ENCODE measurements at regions not wholly inside any gene's neighbourhood (a gene's known extent, or its start where the extent isn't known, plus 50 kb on each side); places are given as distances from the start of the nearest gene placed in this dataset.
"Not testable (repeated sequence)": the region's sequence is repeated elsewhere in the genome, so short reads cannot be mapped to it uniquely, and the experiment has no call there.

DNA sequence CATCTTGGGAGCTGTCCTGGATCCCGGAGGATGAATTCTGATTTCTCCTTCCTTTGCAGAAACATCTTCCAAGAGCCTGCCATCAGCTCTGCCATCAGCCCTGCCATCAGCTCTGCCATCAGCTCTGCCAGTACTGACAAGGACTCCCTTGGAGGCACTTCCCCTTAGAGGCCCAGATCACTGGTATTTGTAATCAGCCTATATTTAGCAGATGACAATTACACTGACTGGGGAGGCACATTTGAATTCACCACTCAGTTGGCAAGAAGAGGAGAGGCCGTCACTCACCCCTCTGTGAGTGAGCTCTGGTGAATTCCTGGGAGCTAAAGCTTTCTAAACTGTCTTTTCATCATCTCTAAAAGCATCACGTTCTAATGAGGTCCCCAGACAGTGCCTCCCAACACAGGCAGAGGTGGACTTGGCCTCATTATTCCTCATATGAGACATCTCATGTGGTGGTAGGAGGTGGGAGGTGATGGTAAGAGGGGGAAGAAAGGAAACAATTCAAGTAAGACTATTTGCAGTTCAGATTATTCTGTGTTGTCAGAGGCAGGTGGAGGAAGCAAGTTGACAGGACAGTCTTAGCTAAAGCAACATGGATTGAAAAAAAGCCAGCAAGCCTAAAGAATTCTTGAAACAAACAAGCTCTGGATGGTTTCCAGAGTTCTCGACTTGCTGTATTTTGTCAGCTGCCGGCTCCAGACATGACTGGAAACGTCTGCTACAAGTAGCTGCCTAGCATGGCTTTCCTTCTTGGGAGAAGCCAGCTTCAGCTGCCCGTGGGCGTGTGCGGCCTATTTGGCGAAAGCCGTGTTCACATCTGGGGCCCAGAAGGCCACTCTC lies 771.7 kb downstream of the TBC1D22A start:
- H3K27me3 ChIP-seq (ENCODE audit: insufficient read depth, low read length) = peaks cover 2% of the 10 kb centered on the region
- no peaks in the 10 kb centered on the region for H3K36me3 ChIP-seq (ENCODE audit: insufficient read depth, low read length)
- no peak overlapping the region for H3K4me3 ChIP-seq (ENCODE audit: low read length)
- H3K4me1 ChIP-seq (ENCODE audit: insufficient read depth, low read length) = no peaks in the 10 kb centered on the region
- no peak overlapping the region for H2AFZ ChIP-seq (ENCODE audit: low read depth, low read length)
- no peaks in the 10 kb centered on the region for H3K9me3 ChIP-seq (ENCODE audit: low read length)

DNA sequence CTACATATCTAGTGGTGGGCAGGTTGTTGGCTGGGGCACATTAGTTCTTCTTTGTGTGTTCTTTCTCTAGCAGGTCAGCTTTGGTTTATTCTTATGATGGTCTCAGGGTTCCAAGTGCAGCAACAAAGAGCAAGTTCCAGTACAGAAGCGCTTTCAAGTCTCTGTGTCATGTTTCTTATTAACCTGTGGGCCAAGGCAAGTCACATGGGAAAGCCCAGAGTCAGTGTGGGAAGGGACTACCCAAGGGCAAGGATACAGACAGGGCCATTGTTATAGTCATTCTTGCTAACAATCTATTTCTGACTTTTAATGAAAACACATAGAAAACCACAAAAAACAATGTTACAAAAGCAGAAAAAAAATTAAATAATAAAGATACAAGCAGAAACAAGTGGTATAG lies 754.6 kb downstream of the TBC1D22A start:
- Histone ChIP-seq H3K27me3 (ENCODE audit: insufficient read depth, low read length) (no peaks in the 10 kb centered on the region), H2AFZ (ENCODE audit: low read depth, low read length) (no peak overlapping the region), H3K4me3 (ENCODE audit: low read length) (no peak overlapping the region), H3K9me3 (ENCODE audit: low read length) (no peaks in the 10 kb centered on the region), H3K4me1 (ENCODE audit: insufficient read depth, low read length) (no peaks in the 10 kb centered on the region), H3K36me3 (ENCODE audit: insufficient read depth, low read length) (no peaks in the 10 kb centered on the region)

DNA sequence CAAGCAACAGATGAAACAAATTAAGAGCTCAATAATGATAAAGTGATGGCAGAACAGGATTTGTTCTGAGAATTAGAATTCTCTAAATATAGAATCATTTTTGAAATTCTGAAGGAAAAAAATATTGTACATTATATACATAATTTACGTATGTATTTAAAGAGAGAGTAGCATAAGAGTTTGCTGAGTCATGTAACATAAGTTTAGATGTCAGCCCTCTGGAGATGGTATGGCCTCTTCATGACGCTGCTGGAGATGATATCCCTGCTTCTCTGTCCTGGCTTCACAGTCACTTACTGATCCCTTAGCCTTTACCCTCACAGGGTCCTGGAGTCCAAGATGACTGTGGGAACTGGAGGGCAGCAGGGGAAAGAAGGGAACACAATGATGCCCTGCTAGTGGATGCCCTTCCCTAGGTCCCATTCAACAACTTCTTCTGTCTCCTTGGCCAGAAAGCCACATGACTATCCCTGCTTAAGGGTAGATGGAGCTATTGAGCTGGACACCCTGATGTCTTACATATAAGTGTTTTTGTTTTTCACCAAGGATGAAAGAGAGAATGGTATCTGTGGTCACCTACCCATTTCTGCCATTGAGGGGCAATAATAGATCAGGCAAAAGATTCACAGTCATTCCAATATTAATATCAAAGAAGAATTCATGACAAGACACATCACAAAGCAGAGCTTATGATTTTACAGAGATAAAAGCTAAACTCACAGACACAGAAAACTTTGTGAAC lies 753.1 kb downstream of the TBC1D22A start:
- Histone ChIP-seq H3K9me3 (ENCODE audit: low read length) (no peaks in the 10 kb centered on the region), H3K4me3 (ENCODE audit: low read length) (no peak overlapping the region), H2AFZ (ENCODE audit: low read depth, low read length) (no peak overlapping the region), H3K4me1 (ENCODE audit: insufficient read depth, low read length) (no peaks in the 10 kb centered on the region), H3K36me3 (ENCODE audit: insufficient read depth, low read length) (no peaks in the 10 kb centered on the region), H3K27me3 (ENCODE audit: insufficient read depth, low read length) (no peaks in the 10 kb centered on the region)

DNA sequence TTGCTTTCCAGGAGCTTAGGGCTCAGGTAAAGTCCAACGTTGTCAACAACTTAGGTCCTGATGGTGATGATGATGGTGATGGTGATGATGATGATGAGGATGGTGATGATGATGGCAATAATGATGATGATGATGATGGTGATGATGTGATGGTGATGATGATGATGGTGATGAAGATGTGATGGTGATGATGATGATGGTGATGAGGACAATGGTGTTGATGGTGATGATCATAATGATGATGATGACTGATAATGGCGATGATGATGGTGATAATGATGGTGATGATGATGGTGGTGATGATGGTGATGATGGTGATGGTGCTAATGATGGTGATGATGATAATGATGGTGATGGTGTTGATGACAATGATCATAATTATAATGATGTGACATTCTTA lies 750.2 kb downstream of the TBC1D22A start:
- H3K4me1 ChIP-seq (ENCODE audit: insufficient read depth, low read length) = no peaks in the 10 kb centered on the region
- H3K27me3 ChIP-seq (ENCODE audit: insufficient read depth, low read length) = no peaks in the 10 kb centered on the region
- H3K4me3 ChIP-seq (ENCODE audit: low read length) = no peak overlapping the region
- no peak overlapping the region for H2AFZ ChIP-seq (ENCODE audit: low read depth, low read length)
- H3K9me3 ChIP-seq (ENCODE audit: low read length) = no peaks in the 10 kb centered on the region
- H3K36me3 ChIP-seq (ENCODE audit: insufficient read depth, low read length) = no peaks in the 10 kb centered on the region

DNA sequence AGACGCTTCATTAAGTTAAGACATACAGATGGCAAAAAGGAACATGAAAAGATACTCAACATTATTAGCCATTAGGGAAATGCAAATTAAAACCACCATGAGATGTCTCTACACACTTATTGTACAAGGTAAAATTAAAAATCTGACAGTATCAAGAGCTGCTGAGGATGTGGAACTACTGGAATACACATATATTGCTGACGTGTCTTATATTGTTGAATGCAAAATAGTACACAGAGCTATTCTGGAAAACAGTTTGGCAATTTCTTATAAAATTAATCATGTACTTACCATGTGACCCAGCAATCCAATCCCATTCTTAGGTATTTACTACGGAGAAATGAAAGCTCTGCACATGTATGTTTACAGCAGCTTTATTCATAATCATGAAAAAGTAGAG lies 742.5 kb downstream of the TBC1D22A start:
- H3K27me3 ChIP-seq (ENCODE audit: insufficient read depth, low read length) = no peaks in the 10 kb centered on the region
- no peaks in the 10 kb centered on the region for H3K9me3 ChIP-seq (ENCODE audit: low read length)
- no peak overlapping the region for H2AFZ ChIP-seq (ENCODE audit: low read depth, low read length)
- H3K36me3 ChIP-seq (ENCODE audit: insufficient read depth, low read length) = no peaks in the 10 kb centered on the region
- H3K4me1 ChIP-seq (ENCODE audit: insufficient read depth, low read length) = no peaks in the 10 kb centered on the region
- no peak overlapping the region for H3K4me3 ChIP-seq (ENCODE audit: low read length)

DNA sequence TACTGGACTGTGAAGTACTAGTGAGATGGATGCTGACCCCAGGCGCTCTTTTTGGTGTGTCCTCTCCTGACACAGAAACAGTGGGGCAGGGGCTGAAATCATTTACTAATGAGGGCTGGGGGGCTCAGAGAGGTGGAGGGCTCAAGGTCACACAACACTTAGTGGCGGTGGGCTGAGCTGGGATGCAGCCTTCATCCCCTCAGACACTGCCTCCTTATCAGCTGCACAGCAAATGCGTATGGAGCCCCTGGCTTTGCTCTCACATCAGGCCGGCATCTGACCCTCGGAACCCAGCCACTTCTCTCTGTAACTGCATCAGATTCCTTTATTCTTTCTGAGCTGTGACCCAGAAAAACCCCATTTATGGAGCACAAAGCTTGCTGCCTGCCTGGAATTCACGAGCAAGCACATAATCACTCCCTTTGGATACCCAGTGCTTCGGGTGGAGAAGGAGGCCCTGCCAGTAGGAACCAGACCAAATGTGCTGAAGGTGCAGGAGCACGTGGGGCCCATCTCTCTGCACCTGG lies 736.6 kb downstream of the TBC1D22A start:
- peaks cover 10% of the 10 kb centered on the region for H3K4me1 ChIP-seq (ENCODE audit: insufficient read depth, low read length)
- H2AFZ ChIP-seq (ENCODE audit: low read depth, low read length) = no peak overlapping the region
- no peak overlapping the region for H3K4me3 ChIP-seq (ENCODE audit: low read length)
- no peaks in the 10 kb centered on the region for H3K36me3 ChIP-seq (ENCODE audit: insufficient read depth, low read length)
- no peaks in the 10 kb centered on the region for H3K9me3 ChIP-seq (ENCODE audit: low read length)
- H3K27me3 ChIP-seq (ENCODE audit: insufficient read depth, low read length) = no peaks in the 10 kb centered on the region

DNA sequence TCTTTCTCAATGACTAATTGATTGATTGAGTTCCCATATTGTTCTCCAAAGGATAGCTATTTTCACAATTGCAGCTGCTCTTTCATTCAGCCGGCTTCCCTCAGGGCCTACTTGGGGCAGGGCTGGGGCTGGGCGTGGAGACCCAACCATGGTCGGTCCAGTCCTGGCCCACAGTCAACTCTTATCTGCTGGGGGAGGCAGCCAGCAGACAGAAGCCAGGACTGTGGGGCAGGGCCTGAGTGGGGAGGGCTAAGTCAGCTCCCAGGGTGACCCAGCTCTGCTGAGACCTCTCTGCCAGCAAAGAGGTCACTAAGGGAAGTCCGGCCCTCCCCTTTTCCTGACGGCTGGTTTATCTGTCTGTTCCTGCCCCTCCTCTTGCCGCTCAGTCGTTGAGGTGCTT lies 735.2 kb downstream of the TBC1D22A start:
- H2AFZ ChIP-seq (ENCODE audit: low read depth, low read length) = no peak overlapping the region
- peaks cover 10% of the 10 kb centered on the region for H3K4me1 ChIP-seq (ENCODE audit: insufficient read depth, low read length)
- H3K4me3 ChIP-seq (ENCODE audit: low read length) = no peak overlapping the region
- H3K27me3 ChIP-seq (ENCODE audit: insufficient read depth, low read length) = no peaks in the 10 kb centered on the region
- no peaks in the 10 kb centered on the region for H3K36me3 ChIP-seq (ENCODE audit: insufficient read depth, low read length)
- H3K9me3 ChIP-seq (ENCODE audit: low read length) = no peaks in the 10 kb centered on the region

DNA sequence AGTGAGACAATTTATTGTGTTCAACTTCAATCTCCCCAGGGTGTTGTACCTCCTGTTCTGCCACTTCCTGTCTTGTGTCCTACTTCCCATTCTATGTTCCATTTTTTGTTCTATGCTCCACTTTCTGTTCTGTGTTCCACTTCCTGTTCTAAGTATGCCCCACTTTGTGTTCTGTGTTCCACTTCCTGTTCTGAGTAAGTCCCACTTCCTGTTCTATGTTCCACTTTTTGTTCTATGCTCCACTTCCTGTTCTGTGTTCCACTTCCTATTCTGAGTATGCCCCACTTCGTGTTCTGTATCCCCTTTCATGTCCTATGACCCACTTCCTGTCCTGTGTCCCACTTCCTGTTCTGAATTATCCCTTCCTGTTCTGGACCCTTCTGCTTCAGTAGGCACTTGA lies 732.7 kb downstream of the TBC1D22A start:
- Histone ChIP-seq H3K4me3 (ENCODE audit: low read length) (no peak overlapping the region), H3K4me1 (ENCODE audit: insufficient read depth, low read length) (peaks cover 10% of the 10 kb centered on the region), H3K27me3 (ENCODE audit: insufficient read depth, low read length) (no peaks in the 10 kb centered on the region), H3K36me3 (ENCODE audit: insufficient read depth, low read length) (no peaks in the 10 kb centered on the region), H3K9me3 (ENCODE audit: low read length) (no peaks in the 10 kb centered on the region), H2AFZ (ENCODE audit: low read depth, low read length) (no peak overlapping the region)

DNA sequence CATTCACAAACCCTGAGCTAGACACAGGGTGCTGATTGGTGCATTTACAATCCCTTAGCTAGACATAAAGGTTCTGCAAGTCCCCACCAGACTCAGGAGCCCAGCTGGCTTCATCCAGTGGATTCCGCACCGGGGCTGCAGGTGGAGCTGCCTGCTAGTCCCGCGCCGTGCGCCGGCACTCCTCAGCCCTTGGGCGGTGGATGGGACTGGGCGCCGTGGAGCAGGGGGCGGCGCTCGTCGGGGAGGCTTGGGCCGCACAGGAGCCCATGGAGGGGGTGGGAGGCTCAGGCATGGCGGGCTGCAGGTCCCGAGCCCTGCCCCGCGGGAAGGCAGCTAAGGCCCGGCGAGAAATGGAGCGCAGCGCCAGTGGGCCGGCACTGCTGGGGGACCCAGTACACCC lies 725.7 kb downstream of the TBC1D22A start:
- H2AFZ ChIP-seq (ENCODE audit: low read depth, low read length); H3K4me1 ChIP-seq (ENCODE audit: insufficient read depth, low read length); H3K9me3 ChIP-seq (ENCODE audit: low read length); H3K36me3 ChIP-seq (ENCODE audit: insufficient read depth, low read length); H3K4me3 ChIP-seq (ENCODE audit: low read length); H3K27me3 ChIP-seq (ENCODE audit: insufficient read depth, low read length): not testable (repeated sequence)

DNA sequence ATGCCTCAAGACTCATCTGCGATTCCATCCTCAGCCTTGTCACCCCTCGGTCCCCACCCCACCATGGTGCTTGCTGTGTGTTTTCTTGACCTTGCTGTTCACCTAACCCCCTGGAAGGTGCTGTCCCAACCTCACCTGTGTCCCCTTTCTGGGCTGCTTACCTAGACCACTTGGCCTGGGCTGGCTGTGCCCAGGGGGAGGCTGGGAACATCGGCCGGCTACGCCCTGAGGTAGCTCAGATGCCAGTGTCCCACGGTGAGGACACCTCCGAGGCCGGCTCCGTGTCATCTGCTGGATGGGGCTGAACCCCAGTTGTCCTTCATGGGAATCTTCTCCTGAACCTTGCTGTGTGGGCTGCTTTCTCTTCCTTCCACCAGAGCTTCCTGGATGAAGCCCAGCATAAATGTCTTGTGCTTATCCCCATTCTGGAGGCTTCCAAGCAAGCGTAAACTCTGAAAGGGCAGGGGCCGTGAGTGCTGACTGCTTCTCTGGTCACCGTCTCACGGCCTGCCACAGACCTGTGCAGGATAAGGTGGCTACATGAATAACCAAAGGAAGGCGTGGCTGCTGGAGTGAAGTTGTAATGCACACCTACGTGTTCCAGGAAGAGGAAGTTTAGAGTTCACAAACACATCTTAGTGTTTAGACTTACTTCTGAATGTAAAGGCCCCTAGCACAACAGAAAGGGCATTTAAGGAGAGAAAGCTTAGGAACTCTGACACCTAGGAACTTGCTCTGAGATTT lies 724.3 kb downstream of the TBC1D22A start:
- Histone ChIP-seq H3K4me1 (ENCODE audit: insufficient read depth, low read length) (peaks cover 2% of the 10 kb centered on the region), H3K9me3 (ENCODE audit: low read length) (no peaks in the 10 kb centered on the region), H3K4me3 (ENCODE audit: low read length) (no peak overlapping the region), H3K36me3 (ENCODE audit: insufficient read depth, low read length) (no peaks in the 10 kb centered on the region), H2AFZ (ENCODE audit: low read depth, low read length) (no peak overlapping the region), H3K27me3 (ENCODE audit: insufficient read depth, low read length) (no peaks in the 10 kb centered on the region)

DNA sequence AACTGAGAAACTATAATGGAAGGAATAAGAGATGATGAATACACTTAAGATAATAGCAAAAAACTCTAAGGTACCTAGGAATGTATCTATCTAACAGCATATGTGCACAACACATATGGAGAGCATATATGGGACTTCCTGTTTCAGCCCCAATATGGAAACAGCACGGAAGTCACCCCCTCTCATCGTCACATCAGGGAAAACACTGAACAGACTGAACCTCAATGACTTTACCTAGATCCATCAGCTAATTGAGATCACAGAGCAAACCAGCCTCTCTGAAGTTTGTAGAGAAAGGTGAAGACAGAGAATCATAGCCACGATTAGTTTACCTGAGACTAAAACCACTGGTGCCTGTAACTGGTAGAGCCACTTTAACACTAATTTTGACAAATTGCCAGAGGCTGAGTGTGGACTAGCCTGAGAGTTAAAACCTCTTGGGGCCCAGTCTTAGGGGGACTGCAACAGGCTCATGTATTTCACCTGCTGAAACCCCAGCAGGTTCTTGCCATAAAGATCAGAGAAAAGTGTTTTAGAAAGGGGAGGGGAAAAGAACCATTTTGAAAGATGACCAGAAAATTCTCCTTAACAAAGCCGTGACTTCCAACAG lies 722.6 kb downstream of the TBC1D22A start:
- H3K9me3 ChIP-seq (ENCODE audit: low read length) = no peaks in the 10 kb centered on the region
- H3K36me3 ChIP-seq (ENCODE audit: insufficient read depth, low read length) = no peaks in the 10 kb centered on the region
- no peaks in the 10 kb centered on the region for H3K27me3 ChIP-seq (ENCODE audit: insufficient read depth, low read length)
- peaks cover 2% of the 10 kb centered on the region for H3K4me1 ChIP-seq (ENCODE audit: insufficient read depth, low read length)
- no peak overlapping the region for H2AFZ ChIP-seq (ENCODE audit: low read depth, low read length)
- no peak overlapping the region for H3K4me3 ChIP-seq (ENCODE audit: low read length)

DNA sequence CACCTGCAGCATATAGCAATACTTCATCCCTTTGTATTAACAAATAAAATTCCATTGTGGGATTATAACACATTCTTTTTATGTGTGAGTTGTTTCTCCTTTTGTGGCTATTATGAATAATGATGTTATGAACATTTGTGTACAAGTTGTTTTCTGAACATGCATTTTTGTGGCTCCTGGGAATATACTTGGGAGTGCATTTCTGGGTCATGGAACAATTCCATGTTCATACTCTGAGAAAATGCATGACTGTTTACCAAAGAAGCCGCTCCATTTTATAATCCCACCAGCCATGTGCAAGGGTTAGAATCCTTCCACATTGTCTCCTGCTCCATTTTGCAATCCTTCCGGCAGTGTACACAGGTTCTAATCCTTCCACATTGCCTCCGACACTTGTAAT lies 713.8 kb downstream of the TBC1D22A start:
- H3K9me3 ChIP-seq (ENCODE audit: low read length) = no peaks in the 10 kb centered on the region
- no peak overlapping the region for H3K4me3 ChIP-seq (ENCODE audit: low read length)
- no peaks in the 10 kb centered on the region for H3K4me1 ChIP-seq (ENCODE audit: insufficient read depth, low read length)
- no peaks in the 10 kb centered on the region for H3K36me3 ChIP-seq (ENCODE audit: insufficient read depth, low read length)
- H2AFZ ChIP-seq (ENCODE audit: low read depth, low read length) = no peak overlapping the region
- no peaks in the 10 kb centered on the region for H3K27me3 ChIP-seq (ENCODE audit: insufficient read depth, low read length)

DNA sequence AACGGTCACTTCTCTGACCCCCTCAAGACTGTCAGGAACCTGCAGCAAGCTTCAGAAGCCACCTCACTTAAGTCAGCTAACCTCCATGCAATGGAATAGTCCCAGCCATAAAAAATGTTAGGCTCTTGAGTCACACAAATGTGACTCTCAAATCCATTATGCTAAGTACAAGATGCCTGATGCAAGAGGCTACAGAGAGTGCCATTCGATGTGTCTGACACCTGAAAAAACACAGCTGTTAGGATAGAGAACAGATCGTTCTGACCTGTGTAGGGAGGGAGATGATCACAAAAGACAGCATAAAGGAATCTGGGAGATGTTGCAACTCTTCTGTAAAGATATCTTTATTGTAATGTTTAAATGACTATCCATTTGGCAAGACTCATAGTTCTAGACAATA lies 712.4 kb downstream of the TBC1D22A start:
- no peaks in the 10 kb centered on the region for H3K9me3 ChIP-seq (ENCODE audit: low read length)

More for the DNA sequence above, 712.4 kb downstream of the TBC1D22A start:
- Histone ChIP-seq H3K27me3 (ENCODE audit: insufficient read depth, low read length) (no peaks in the 10 kb centered on the region), H3K4me3 (ENCODE audit: low read length) (no peak overlapping the region), H2AFZ (ENCODE audit: low read depth, low read length) (no peak overlapping the region), H3K4me1 (ENCODE audit: insufficient read depth, low read length) (no peaks in the 10 kb centered on the region), H3K36me3 (ENCODE audit: insufficient read depth, low read length) (no peaks in the 10 kb centered on the region)

Data from neuron (in vitro differentiated cells).